Prostate gland (tissue), 2 donors: ENCODE measurements at regions not wholly inside any gene's neighbourhood (a gene's known extent, or its start where the extent isn't known, plus 50 kb on each side); places are given as distances from the start of the nearest gene placed in this dataset.
A peak's percentile ranks its signal among the peaks of the same experiment; 100 is the strongest.

Source experiments
- DNase-seq: peaks from one replicate; pipeline ENCODE4 v3.0.0-alpha.2; 2019; ENCODE audit warnings: low spot score
- H3K27ac ChIP-seq, 2 donors: fragments of 200-600 bp; sonication (generic); 2 replicates each; pipeline ENCODE4 v1.5.1; 2017 to 2019
- H3K27me3 ChIP-seq: fragments of 200-600 bp; sonication (generic); replicated peaks from 2 replicates; pipeline ENCODE4 v1.5.1; 2019; ENCODE audit not compliant: insufficient read depth
- H3K36me3 ChIP-seq, 2 donors: fragments of 200-600 bp; sonication (generic); 1 replicate in 1 of 2; 2 replicates in 1 of 2; pipeline versions ENCODE4 v1.5.1 to v1.8.1; 2017 to 2019
- H3K4me1 ChIP-seq: fragments of 200-600 bp; sonication (generic); replicated peaks from 2 replicates; pipeline ENCODE4 v1.5.1; 2019
- H3K4me3 ChIP-seq, 2 donors: fragments of 200-600 bp; sonication (generic); 2 replicates each; pipeline ENCODE4 v1.5.1; 2017 to 2019
- H3K9me3 ChIP-seq: fragments of 200-600 bp; sonication (generic); 2 replicates; pipeline ENCODE4 v1.5.1; 2017
- POLR2A ChIP-seq: fragments of 450-650 bp; IDR thresholded peaks from one replicate; pipeline ENCODE4 v1.6.1; 2016; ENCODE audit warnings: antibody characterized with exemption, mild to moderate bottlenecking
- POLR2AphosphoS5 ChIP-seq: sonication (generic); formaldehyde crosslinking; IDR thresholded peaks from one replicate; pipeline ENCODE4 v1.6.1; 2017; ENCODE audit warnings: antibody characterized with exemption
- WGBS: methylation state at CpG from one replicate; pipeline ENCODE4 v1.1.5; 2018; 5-methylcytosine and 5-hydroxymethylcytosine counted together
- intact Hi-C: fragments of 100-400 bp; cut with DNase I; formaldehyde crosslinking; loops from one replicate; pipeline ENCODE4 v1.14.2; 2022
- TF ChIP-seq, protein P1 (sequence below), 4 experiments: fragments of 200-600 bp in 2 of 4; fragments of 450-650 bp in 2 of 4; sonication (generic) in 2 of 4; IDR thresholded peaks; 1 replicate in 3 of 4; 2 replicates in 1 of 4; pipeline ENCODE4 v1.5.1; 2016 to 2019; ENCODE audit warnings: antibody characterized with exemption in 4 of 4, mild to moderate bottlenecking in 2 of 4, moderate library complexity in 2 of 4

DNA sequence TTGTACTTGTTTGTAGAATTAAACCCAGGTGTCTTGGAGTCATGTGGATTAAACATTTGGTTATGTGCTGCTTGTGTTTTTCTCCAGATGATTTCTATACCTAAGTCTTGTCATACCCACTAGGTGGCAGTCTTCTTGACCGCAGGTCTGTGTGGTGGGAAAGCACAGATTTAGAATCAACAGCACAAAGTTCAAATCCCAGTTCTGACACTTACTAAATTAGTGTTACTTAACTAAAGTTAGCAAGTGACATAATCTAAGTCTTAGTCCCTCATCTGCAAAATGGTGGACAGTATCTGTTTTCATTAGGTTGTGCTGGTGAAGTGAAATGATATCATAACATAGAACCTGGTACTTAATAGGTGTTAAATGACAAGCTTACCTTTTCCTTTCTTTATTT is 151.0 kb upstream of the ARHGAP5 start:
- intact Hi-C loops: no loop called here
- no peak for DNase-seq
- TF ChIP-seq POLR2A (no peak), POLR2AphosphoS5 (no peak)
- TF ChIP-seq, protein P1, sequence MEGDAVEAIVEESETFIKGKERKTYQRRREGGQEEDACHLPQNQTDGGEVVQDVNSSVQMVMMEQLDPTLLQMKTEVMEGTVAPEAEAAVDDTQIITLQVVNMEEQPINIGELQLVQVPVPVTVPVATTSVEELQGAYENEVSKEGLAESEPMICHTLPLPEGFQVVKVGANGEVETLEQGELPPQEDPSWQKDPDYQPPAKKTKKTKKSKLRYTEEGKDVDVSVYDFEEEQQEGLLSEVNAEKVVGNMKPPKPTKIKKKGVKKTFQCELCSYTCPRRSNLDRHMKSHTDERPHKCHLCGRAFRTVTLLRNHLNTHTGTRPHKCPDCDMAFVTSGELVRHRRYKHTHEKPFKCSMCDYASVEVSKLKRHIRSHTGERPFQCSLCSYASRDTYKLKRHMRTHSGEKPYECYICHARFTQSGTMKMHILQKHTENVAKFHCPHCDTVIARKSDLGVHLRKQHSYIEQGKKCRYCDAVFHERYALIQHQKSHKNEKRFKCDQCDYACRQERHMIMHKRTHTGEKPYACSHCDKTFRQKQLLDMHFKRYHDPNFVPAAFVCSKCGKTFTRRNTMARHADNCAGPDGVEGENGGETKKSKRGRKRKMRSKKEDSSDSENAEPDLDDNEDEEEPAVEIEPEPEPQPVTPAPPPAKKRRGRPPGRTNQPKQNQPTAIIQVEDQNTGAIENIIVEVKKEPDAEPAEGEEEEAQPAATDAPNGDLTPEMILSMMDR (IDR thresholded peaks at IDR 0.05): peak in 2 of 4 experiments; percentile 26 to 38
- 83% methylated on average over 1 of the region's 1 CpG for WGBS
- Histone ChIP-seq H3K27ac (no peak overlapping the region), H3K4me1 (no peaks in the 10 kb centered on the region), H3K4me3 (no peak overlapping the region), H3K27me3 (no peaks in the 10 kb centered on the region), H3K36me3 (no peaks in the 10 kb centered on the region), H3K9me3 (no peaks in the 10 kb centered on the region)

DNA sequence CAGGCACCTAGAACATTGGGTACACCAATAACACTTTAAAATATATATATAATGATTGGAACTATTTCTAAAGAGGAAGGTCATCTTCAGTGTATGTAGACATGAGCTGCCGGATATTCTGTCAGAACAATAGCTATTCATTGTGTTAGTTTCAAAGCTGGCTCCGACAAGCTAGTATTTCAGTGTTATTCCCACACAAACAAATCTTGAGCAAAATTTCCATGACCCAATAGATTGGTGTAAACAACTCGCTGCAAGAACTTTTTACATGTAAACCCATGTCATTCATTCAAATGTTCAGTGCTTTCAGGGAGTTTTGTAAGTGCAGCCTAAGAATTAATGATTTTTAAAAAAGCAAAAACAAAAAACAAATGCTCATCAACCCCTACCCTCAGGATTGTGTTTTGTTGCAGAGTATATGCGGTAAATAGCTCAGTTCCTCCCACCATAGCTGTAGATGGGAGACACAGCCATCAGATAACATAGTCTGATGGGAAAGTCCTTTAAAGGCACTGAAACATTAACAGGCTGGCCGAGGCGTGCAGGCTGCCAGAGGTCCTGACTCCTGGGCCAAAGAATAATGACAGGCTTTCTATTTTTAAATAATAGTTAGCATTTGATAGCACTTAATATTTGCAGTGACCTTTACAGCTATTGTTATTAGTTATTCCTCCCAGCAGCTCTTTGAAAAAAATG is 150.3 kb upstream of the ARHGAP5 start:
- H3K27me3 ChIP-seq: no peaks in the 10 kb centered on the region
- TF ChIP-seq POLR2AphosphoS5 (no peak), POLR2A (no peak)
- TF ChIP-seq, protein P1 (IDR thresholded peaks at IDR 0.05): no peak
- peak overlapping the region in 1 of 2 donors; percentile 36 for H3K27ac ChIP-seq
- intact Hi-C loops: no loop called here
- H3K36me3 ChIP-seq: no peaks in the 10 kb centered on the region
- no peaks in the 10 kb centered on the region for H3K9me3 ChIP-seq
- H3K4me3 ChIP-seq: no peak overlapping the region
- H3K4me1 ChIP-seq: no peaks in the 10 kb centered on the region
- no peak for DNase-seq
- WGBS: 67% methylated on average over 6 of the region's 6 CpGs

DNA sequence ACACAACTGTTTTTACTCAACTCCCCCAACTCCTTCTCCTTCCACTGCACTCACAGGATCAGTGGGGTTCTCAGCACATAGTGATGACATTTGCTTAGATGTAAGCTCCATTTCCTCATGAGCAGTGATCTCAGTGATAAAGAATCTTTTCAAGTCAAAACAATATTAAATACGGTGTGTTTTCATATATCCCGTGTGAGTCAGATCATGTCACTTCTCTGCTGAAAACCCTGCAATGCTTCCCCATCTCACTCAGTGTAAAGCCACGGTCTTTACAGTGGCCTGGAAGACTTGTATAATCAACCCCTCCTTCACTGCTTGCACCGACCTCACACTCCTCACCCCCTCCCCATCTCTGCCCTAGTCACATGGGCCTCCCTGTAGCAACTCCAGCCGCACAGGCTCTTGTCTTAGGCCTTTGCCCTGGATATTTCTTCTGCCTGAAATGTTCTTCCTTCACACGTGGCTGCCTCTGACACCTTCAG is 149.7 kb upstream of the ARHGAP5 start:
- peak overlapping the region; percentile 36 to 45 for H3K27ac ChIP-seq
- H3K27me3 ChIP-seq: no peaks in the 10 kb centered on the region
- H3K9me3 ChIP-seq: no peaks in the 10 kb centered on the region
- TF ChIP-seq POLR2A (no peak), POLR2AphosphoS5 (no peak)
- TF ChIP-seq, protein P1 (IDR thresholded peaks at IDR 0.05): no peak
- DNase-seq: no peak
- H3K4me3 ChIP-seq: no peak overlapping the region
- no peaks in the 10 kb centered on the region for H3K36me3 ChIP-seq
- H3K4me1 ChIP-seq: no peaks in the 10 kb centered on the region
- WGBS: 22% methylated on average over 6 of the region's 6 CpGs
- intact Hi-C loops: no loop called here

DNA sequence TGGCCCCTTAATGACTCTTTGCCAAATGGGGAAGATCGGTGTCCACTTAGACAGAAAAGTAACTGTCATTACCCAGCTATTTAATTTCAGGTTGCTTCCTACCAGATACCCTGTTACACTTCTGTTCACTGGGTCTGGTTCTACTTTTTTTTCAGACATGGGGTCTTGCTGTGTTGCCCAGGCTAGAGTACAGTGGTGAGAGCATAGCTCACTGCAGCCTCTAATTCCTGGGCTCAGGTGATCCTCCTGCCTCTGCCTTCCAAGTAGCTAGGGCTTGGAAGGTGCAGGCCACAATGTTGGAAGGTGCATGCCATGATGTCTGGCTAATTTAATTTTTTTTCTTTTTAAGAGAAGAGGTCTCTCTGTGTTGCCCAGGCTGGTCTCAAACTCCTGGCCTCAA is 147.0 kb upstream of the ARHGAP5 start:
- whole genome bisulfite sequencing: 89% methylated on average over 1 of the region's 1 CpG
- TF ChIP-seq, protein P1 (IDR thresholded peaks at IDR 0.05): no peak
- TF ChIP-seq POLR2A: no peak
- no peak for TF ChIP-seq POLR2AphosphoS5

More for the DNA sequence above, 147.0 kb upstream of the ARHGAP5 start:
- Histone ChIP-seq H3K27ac (no peak overlapping the region), H3K4me3 (no peak overlapping the region), H3K27me3 (no peaks in the 10 kb centered on the region), H3K36me3 (no peaks in the 10 kb centered on the region), H3K9me3 (no peaks in the 10 kb centered on the region), H3K4me1 (no peaks in the 10 kb centered on the region)
- intact Hi-C loops: loop anchor here (5.0 to 10.0 kb wide), 2 partner anchors 322 to 625 kb away; no protein-coding TSS in a partner anchor
- DNase-seq: no peak
